Neural progenitor cell (in vitro differentiated cells): ENCODE measurements at regions not wholly inside any gene's neighbourhood (a gene's known extent, or its start where the extent isn't known, plus 50 kb on each side); places are given as distances from the start of the nearest gene placed in this dataset.

Experiments
- DNase-seq: peaks from one replicate; pipeline ENCODE4 v3.0.0-alpha.2; 2016; ENCODE audit warnings: low spot score
- H2AFZ ChIP-seq: fragments of 200-600 bp; sonication (generic); replicated peaks from 2 replicates; pipeline ENCODE4 v1.6.1; 2016; ENCODE audit warnings: antibody characterized with exemption
- H3F3A ChIP-seq: fragments of 200-600 bp; sonication (generic); 2 replicates; pipeline ENCODE4 v1.6.1; 2016; ENCODE audit warnings: antibody characterized with exemption, low read depth
- H3K27ac ChIP-seq: fragments of 200-600 bp; sonication (generic); 2 replicates; pipeline ENCODE4 v1.5.1; 2016; ENCODE audit warnings: mild to moderate bottlenecking
- H3K27me3 ChIP-seq: fragments of 200-600 bp; sonication (generic); 2 replicates; pipeline ENCODE4 v1.6.1; 2016; ENCODE audit warnings: mild to moderate bottlenecking, moderate library complexity
- H3K36me3 ChIP-seq: fragments of 200-600 bp; sonication (generic); 2 replicates; pipeline ENCODE4 v1.5.1; 2016
- H3K4me1 ChIP-seq: fragments of 200-600 bp; sonication (generic); 2 replicates; pipeline ENCODE4 v1.6.1; 2016; ENCODE audit warnings: mixed run types
- H3K4me2 ChIP-seq: fragments of 200-600 bp; sonication (generic); 2 replicates; pipeline ENCODE4 v1.6.1; 2016
- H3K4me3 ChIP-seq: fragments of 200-600 bp; sonication (generic); 2 replicates; pipeline ENCODE4 v1.5.1; 2016
- H3K79me2 ChIP-seq: fragments of 200-600 bp; sonication (generic); 2 replicates; pipeline ENCODE4 v1.6.1; 2016; ENCODE audit warnings: low read depth
- H3K9ac ChIP-seq: fragments of 200-600 bp; sonication (generic); 2 replicates; pipeline ENCODE4 v1.6.1; 2016
- H3K9me3 ChIP-seq: fragments of 200-600 bp; sonication (generic); 2 replicates; pipeline ENCODE4 v1.5.1; 2016; ENCODE audit warnings: low read depth
- H4K20me1 ChIP-seq: fragments of 200-600 bp; sonication (generic); 2 replicates; pipeline ENCODE4 v1.6.1; 2016; ENCODE audit warnings: low read depth
- H3K27ac Mint-ChIP-seq: 3 replicates; pipeline ENCODE4 v1.8.0; 2021; ENCODE audit warnings: mixed read lengths
- H3K27me3 Mint-ChIP-seq: 2 replicates; pipeline ENCODE4 v1.8.0; 2022; ENCODE audit warnings: low read depth, mild to moderate bottlenecking, inconsistent platforms, moderate library complexity, mixed read lengths; ENCODE audit not compliant: insufficient read depth
- H3K36me3 Mint-ChIP-seq: 3 replicates; pipeline ENCODE4 v1.8.0; 2021; ENCODE audit warnings: mixed read lengths
- H3K4me1 Mint-ChIP-seq: 3 replicates; pipeline ENCODE4 v1.8.0; 2021; ENCODE audit warnings: mixed read lengths
- H3K4me3 Mint-ChIP-seq: 3 replicates; pipeline ENCODE4 v1.8.0; 2021; ENCODE audit warnings: mild to moderate bottlenecking, moderate library complexity, mixed read lengths
- H3K9me3 Mint-ChIP-seq: 3 replicates; pipeline ENCODE4 v1.8.0; 2020; ENCODE audit warnings: mixed read lengths
- EZH2 ChIP-seq: fragments of 200-600 bp; sonication (generic); IDR thresholded peaks from 2 replicates; pipeline ENCODE4 v1.6.1; 2017; ENCODE audit warnings: antibody characterized with exemption, mild to moderate bottlenecking, moderate library complexity
- EZH2phosphoT487 ChIP-seq: fragments of 200-600 bp; sonication (generic); IDR thresholded peaks from 2 replicates; pipeline ENCODE4 v1.6.1; 2017; ENCODE audit warnings: antibody characterized with exemption
- TF ChIP-seq, protein P1 (sequence below): fragments of 200-600 bp; sonication (generic); IDR thresholded peaks from 2 replicates; pipeline ENCODE4 v1.5.1; 2017; ENCODE audit warnings: antibody characterized with exemption, mild to moderate bottlenecking

DNA sequence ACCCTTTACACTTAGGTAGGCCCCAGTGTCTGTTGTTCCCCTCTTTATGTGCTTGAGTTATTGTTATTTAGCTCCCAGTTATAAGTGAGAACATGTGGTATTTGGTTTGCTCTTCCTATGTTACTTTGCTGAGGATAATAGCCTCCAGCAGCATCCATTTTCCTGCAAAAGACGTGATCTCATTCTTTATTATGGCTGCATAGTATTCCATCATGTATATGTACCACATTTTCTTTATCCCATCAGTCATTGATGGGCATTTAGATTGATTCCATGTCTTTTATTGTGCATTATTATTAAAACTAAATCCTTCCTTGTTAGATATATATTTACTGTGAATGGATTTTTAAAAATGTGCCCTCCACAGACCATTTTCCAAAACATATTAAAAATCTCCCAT, 1137.3 kb upstream of the ADGRB3 start:
- H3K79me2 ChIP-seq: no peaks in the 10 kb centered on the region
- Mint-ChIP-seq H3K9me3 (no peaks in the 10 kb centered on the region), H3K4me1 (no peaks in the 10 kb centered on the region), H3K27me3 (no peaks in the 10 kb centered on the region), H3K36me3 (no peaks in the 10 kb centered on the region), H3K27ac (no peak overlapping the region), H3K4me3 (no peak overlapping the region)
- no peaks in the 10 kb centered on the region for H3F3A ChIP-seq
- H3K36me3 ChIP-seq: no peaks in the 10 kb centered on the region
- no peak overlapping the region for H3K9ac ChIP-seq
- no peaks in the 10 kb centered on the region for H4K20me1 ChIP-seq
- no peaks in the 10 kb centered on the region for H3K27me3 ChIP-seq
- no peak overlapping the region for H3K4me3 ChIP-seq
- no peak for DNase-seq
- TF ChIP-seq EZH2phosphoT487 (no peak), EZH2 (no peak)
- TF ChIP-seq, protein P1, sequence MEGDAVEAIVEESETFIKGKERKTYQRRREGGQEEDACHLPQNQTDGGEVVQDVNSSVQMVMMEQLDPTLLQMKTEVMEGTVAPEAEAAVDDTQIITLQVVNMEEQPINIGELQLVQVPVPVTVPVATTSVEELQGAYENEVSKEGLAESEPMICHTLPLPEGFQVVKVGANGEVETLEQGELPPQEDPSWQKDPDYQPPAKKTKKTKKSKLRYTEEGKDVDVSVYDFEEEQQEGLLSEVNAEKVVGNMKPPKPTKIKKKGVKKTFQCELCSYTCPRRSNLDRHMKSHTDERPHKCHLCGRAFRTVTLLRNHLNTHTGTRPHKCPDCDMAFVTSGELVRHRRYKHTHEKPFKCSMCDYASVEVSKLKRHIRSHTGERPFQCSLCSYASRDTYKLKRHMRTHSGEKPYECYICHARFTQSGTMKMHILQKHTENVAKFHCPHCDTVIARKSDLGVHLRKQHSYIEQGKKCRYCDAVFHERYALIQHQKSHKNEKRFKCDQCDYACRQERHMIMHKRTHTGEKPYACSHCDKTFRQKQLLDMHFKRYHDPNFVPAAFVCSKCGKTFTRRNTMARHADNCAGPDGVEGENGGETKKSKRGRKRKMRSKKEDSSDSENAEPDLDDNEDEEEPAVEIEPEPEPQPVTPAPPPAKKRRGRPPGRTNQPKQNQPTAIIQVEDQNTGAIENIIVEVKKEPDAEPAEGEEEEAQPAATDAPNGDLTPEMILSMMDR: no peak
- no peaks in the 10 kb centered on the region for H3K4me1 ChIP-seq
- no peak overlapping the region for H2AFZ ChIP-seq
- no peak overlapping the region for H3K27ac ChIP-seq
- H3K9me3 ChIP-seq: no peaks in the 10 kb centered on the region
- no peak overlapping the region for H3K4me2 ChIP-seq

DNA sequence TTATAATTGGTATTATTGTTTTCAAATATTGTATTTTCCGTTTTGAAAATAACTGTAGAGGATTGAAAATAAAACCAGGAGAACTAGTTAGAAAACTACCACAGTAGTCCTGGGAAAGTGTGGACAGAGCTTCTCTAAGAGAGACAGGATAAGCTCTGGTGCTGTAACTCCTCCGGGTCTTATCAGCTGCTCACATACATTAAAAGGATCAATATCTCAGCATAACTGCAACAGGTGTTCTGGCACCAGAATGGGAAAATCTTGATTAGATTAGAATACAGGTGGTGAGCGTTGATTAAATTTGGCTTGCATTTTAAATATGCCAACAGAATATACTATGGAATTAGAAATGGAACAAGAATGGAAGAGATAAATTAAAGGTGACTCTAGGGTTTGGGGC, 1138.9 kb upstream of the ADGRB3 start:
- Mint-ChIP-seq H3K36me3 (no peaks in the 10 kb centered on the region), H3K27me3 (no peaks in the 10 kb centered on the region), H3K27ac (no peak overlapping the region), H3K4me1 (no peaks in the 10 kb centered on the region), H3K4me3 (no peak overlapping the region), H3K9me3 (no peaks in the 10 kb centered on the region)
- no peak overlapping the region for H3K4me3 ChIP-seq
- H3K9me3 ChIP-seq: no peaks in the 10 kb centered on the region
- TF ChIP-seq, protein P1: no peak
- TF ChIP-seq EZH2: no peak
- TF ChIP-seq EZH2phosphoT487: no peak
- no peaks in the 10 kb centered on the region for H3K4me1 ChIP-seq
- H3K79me2 ChIP-seq: no peaks in the 10 kb centered on the region
- no peaks in the 10 kb centered on the region for H4K20me1 ChIP-seq
- H2AFZ ChIP-seq: no peak overlapping the region
- H3K4me2 ChIP-seq: no peak overlapping the region
- H3K27me3 ChIP-seq: no peaks in the 10 kb centered on the region
- H3K27ac ChIP-seq: no peak overlapping the region
- no peak for DNase-seq
- no peak overlapping the region for H3K9ac ChIP-seq
- no peaks in the 10 kb centered on the region for H3K36me3 ChIP-seq
- no peaks in the 10 kb centered on the region for H3F3A ChIP-seq

DNA sequence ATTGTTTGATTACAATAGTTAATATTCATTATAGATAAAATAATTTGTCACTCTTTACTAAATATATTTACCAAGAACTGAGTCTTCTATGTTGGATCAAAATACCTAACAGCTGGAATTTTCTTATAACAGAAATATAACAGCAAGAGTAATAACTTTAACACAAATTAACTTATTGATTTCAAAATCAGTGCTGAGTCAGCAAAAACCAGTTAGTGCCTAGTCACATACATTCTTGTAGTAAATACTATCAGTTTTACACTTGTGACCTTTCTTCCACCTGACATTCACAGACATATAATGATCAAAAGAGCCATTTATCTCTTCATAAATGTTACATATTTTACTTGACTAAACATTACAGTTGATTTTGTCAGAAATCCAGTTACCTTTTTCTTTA, 1141.4 kb upstream of the ADGRB3 start:
- H3K36me3 Mint-ChIP-seq: no peaks in the 10 kb centered on the region
- H3K4me1 Mint-ChIP-seq: no peaks in the 10 kb centered on the region

More for the DNA sequence above, 1141.4 kb upstream of the ADGRB3 start:
- no peak overlapping the region for H3K4me2 ChIP-seq
- H3K9me3 ChIP-seq: no peaks in the 10 kb centered on the region
- H3K79me2 ChIP-seq: no peaks in the 10 kb centered on the region
- no peak overlapping the region for H3K4me3 ChIP-seq
- H3K4me3 Mint-ChIP-seq: no peak overlapping the region
- no peaks in the 10 kb centered on the region for H3F3A ChIP-seq
- no peaks in the 10 kb centered on the region for H4K20me1 ChIP-seq
- no peaks in the 10 kb centered on the region for H3K27me3 ChIP-seq
- H3K27me3 Mint-ChIP-seq: no peaks in the 10 kb centered on the region
- no peak overlapping the region for H3K27ac Mint-ChIP-seq
- no peak overlapping the region for H2AFZ ChIP-seq
- H3K4me1 ChIP-seq: no peaks in the 10 kb centered on the region
- H3K36me3 ChIP-seq: no peaks in the 10 kb centered on the region
- H3K27ac ChIP-seq: no peak overlapping the region
- no peak overlapping the region for H3K9ac ChIP-seq
- TF ChIP-seq EZH2: no peak
- TF ChIP-seq, protein P1: no peak
- no peak for TF ChIP-seq EZH2phosphoT487
- H3K9me3 Mint-ChIP-seq: peaks cover 4% of the 10 kb centered on the region
- DNase-seq: no peak
